Tibial nerve (tissue), 4 donors: ENCODE measurements at regions not wholly inside any gene's neighbourhood (a gene's known extent, or its start where the extent isn't known, plus 50 kb on each side); places are given as distances from the start of the nearest gene placed in this dataset.

Source experiments
- EP300 ChIP-seq, 2 donors: sonication (generic); formaldehyde crosslinking; IDR thresholded peaks; one replicate each; pipeline ENCODE4 v1.6.1; 2017; ENCODE audit warnings: antibody characterized with exemption in 2 of 2, mild to moderate bottlenecking in 1 of 2
- POLR2A ChIP-seq, 2 donors: fragments of 450-650 bp; IDR thresholded peaks; one replicate each; pipeline ENCODE4 v1.6.1; 2017; ENCODE audit warnings: antibody characterized with exemption in 2 of 2, mild to moderate bottlenecking in 2 of 2, moderate library complexity in 2 of 2
- TF ChIP-seq, protein P1 (sequence below), 5 experiments: fragments of 200-600 bp in 3 of 5; fragments of 450-650 bp in 2 of 5; sonication (generic) in 3 of 5; IDR thresholded peaks; one replicate each; pipeline ENCODE4 v1.5.1; 2016 to 2019; ENCODE audit warnings: antibody characterized with exemption in 5 of 5, mild to moderate bottlenecking in 3 of 5, moderate library complexity in 2 of 5

DNA sequence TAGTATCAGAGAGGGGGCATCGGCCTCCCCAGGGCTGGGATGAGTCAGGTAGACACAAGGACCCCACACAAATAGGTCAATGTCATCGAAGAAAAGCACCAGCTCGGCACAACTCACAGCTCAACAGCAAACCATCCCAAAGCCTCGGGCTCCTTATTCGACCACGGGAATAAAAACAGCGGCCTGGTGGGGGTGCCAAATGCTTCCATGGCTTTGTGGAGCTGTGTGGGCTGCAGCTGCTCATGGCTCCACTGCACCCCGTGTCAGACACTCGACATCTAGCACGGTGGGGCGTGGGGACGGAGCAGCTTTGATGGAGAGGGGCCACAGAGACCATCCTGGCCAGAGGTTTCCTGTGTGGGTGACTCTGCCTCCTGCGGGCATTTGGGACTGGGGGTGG, 212.5 kb upstream of the SOX1 start:
- TF ChIP-seq, protein P1, sequence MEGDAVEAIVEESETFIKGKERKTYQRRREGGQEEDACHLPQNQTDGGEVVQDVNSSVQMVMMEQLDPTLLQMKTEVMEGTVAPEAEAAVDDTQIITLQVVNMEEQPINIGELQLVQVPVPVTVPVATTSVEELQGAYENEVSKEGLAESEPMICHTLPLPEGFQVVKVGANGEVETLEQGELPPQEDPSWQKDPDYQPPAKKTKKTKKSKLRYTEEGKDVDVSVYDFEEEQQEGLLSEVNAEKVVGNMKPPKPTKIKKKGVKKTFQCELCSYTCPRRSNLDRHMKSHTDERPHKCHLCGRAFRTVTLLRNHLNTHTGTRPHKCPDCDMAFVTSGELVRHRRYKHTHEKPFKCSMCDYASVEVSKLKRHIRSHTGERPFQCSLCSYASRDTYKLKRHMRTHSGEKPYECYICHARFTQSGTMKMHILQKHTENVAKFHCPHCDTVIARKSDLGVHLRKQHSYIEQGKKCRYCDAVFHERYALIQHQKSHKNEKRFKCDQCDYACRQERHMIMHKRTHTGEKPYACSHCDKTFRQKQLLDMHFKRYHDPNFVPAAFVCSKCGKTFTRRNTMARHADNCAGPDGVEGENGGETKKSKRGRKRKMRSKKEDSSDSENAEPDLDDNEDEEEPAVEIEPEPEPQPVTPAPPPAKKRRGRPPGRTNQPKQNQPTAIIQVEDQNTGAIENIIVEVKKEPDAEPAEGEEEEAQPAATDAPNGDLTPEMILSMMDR (IDR thresholded peaks at IDR 0.05): no peak
- no peak for TF ChIP-seq POLR2A (IDR thresholded peaks at IDR 0.05)
- no peak for TF ChIP-seq EP300 (IDR thresholded peaks at IDR 0.05)
